Psoas muscle (tissue), 7 donors: ENCODE measurements at regions not wholly inside any gene's neighbourhood (a gene's known extent, or its start where the extent isn't known, plus 50 kb on each side); places are given as distances from the start of the nearest gene placed in this dataset.

ENCODE experiments used
- ATAC-seq, 4 donors: fragments of 200-7000 bp; cut with Tn5 transposase; one replicate each; pipeline ENCODE4 v1.9.1; 2020; ENCODE audit warnings: moderate library complexity in 3 of 4, mild to moderate bottlenecking in 2 of 4
- DNase-seq, 2 donors: peaks; one replicate each; pipeline ENCODE4 v3.0.0-alpha.2; 2020
- H3K27ac ChIP-seq: fragments of 200-600 bp; one replicate; pipeline ENCODE4 v1.8.0; 2022
- H3K27me3 ChIP-seq, 3 donors: fragments of 200-600 bp in 1 of 3; one replicate each; pipeline versions ENCODE4 v1.6.1 to v1.8.0; 2013 to 2022; ENCODE audit warnings: low read length in 2 of 3, mild to moderate bottlenecking in 2 of 3, moderate library complexity in 1 of 3; ENCODE audit not compliant: insufficient read depth in 3 of 3
- H3K36me3 ChIP-seq, 2 donors: fragments of 200-600 bp in 1 of 2; one replicate each; pipeline versions ENCODE4 v1.6.1 to v1.8.0; 2013 to 2022; ENCODE audit warnings: low read depth in 1 of 2, mild to moderate bottlenecking in 1 of 2, moderate library complexity in 1 of 2; ENCODE audit not compliant: insufficient read depth in 1 of 2
- H3K4me1 ChIP-seq: fragments of 200-600 bp; one replicate; pipeline ENCODE4 v1.8.0; 2022
- H3K4me3 ChIP-seq: fragments of 200-600 bp; one replicate; pipeline ENCODE4 v1.8.0; 2022; ENCODE audit warnings: mild to moderate bottlenecking
- H3K9me3 ChIP-seq: fragments of 200-600 bp; one replicate; pipeline ENCODE4 v1.8.0; 2022
- WGBS, 3 donors: extraction: QIAGEN DNeasy Blood & Tissue Kit; methylation state at CpG; one replicate each; pipeline versions ENCODE4 v1.1.6 to v1.1.7; 2013; 5-methylcytosine and 5-hydroxymethylcytosine counted together
- intact Hi-C, 2 donors: fragments of 100-400 bp; cut with DNase I; formaldehyde crosslinking; loops; one replicate each; pipeline versions ENCODE4 v1.11.0 to v1.14.2; 2022
- TF ChIP-seq, protein P1 (sequence below): fragments of 200-600 bp; IDR thresholded peaks from one replicate; pipeline ENCODE4 v1.8.0; 2022; ENCODE audit warnings: antibody characterized with exemption
- donor health status: healthy with polysubstance abuse.
- donor health status: DM: no; HTN: no; CAD: no; lungs with moderate emphysema.
- donor health status: Bipolar disorder and iron deficiency.
- donor health status: healthy.
- donor health status: DM: yes; HTN: yes; CAD: no.
- donor health status: DM: no; HTN: no; CAD: no.
- donor health status: DM: yes; HTN: yes; CAD: no.

DNA sequence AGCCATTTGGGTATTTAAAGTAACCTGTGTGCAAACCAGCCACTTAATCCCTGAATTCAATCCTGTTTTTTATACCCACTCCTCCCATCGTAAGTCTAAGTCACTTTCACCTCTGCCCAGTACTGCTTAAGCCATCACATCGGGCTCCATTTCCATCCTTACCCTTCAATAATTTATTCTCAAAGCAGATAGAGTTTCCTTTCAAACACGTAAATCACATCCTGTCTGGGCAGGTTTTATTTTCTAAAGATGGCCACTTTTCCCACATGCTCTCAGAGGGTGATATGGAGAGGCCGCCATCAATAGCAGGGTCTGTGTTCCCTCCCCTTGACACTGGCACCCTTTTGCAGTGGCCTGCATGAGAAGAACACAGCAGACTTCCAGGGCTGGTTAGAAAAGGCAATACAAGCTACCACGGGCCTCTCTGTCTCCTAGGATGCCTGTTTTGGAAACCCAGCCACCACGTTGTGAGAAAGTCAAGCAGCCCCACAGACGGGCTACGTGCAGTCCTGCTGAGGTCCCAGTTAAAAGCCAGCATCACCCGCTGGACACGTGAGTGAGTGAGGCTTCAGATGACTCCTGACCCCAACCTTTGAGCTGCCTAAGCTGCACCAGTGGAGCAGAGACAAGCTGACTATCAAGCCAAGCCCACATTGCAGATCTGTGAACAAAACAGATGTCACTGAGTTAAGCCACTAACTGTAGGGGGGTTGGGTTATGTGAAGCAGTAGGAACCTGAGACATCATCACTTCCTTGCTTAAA lies 241.8 kb upstream of the SLCO3A1 start:
- Histone ChIP-seq H3K27me3 (peaks cover 0 to 4% (median 0%) of the 10 kb centered on the region in 3 donors), H3K27ac (no peak overlapping the region), H3K9me3 (no peaks in the 10 kb centered on the region), H3K4me3 (no peak overlapping the region), H3K36me3 (no peaks in the 10 kb centered on the region), H3K4me1 (no peaks in the 10 kb centered on the region)
- DNase-seq (no peak), ATAC-seq (no peak)
- 39 to 45% (median 41%) methylated on average over 10 of the region's 10 CpGs for WGBS, 3 donors
- intact Hi-C loops, result no loop called here
- TF ChIP-seq, protein P1, sequence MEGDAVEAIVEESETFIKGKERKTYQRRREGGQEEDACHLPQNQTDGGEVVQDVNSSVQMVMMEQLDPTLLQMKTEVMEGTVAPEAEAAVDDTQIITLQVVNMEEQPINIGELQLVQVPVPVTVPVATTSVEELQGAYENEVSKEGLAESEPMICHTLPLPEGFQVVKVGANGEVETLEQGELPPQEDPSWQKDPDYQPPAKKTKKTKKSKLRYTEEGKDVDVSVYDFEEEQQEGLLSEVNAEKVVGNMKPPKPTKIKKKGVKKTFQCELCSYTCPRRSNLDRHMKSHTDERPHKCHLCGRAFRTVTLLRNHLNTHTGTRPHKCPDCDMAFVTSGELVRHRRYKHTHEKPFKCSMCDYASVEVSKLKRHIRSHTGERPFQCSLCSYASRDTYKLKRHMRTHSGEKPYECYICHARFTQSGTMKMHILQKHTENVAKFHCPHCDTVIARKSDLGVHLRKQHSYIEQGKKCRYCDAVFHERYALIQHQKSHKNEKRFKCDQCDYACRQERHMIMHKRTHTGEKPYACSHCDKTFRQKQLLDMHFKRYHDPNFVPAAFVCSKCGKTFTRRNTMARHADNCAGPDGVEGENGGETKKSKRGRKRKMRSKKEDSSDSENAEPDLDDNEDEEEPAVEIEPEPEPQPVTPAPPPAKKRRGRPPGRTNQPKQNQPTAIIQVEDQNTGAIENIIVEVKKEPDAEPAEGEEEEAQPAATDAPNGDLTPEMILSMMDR, result no peak

DNA sequence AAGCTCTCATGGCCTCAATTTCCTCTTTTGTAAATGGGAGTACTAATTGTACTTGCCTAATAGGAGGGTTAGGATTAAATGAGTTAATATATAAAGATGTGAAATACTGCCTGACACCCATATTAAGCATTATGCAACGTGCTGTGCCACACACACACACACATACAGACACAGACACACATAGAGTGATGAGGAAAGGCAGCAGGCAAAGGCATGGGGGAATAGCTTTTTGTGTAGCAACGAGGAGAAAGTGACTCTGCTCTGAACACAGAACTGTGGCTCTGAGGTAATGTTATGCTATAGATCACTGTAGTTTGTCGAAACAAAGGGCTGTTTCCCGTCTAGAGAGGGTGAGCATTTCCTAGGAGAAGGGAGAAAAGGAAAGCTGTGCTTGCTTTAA lies 233.3 kb upstream of the SLCO3A1 start:
- intact Hi-C loops, result no loop called here
- WGBS, 3 donors, result 29 to 38% (median 31%) methylated on average over 4 of the region's 4 CpGs
- TF ChIP-seq, protein P1, result no peak
- ATAC-seq (no peak), DNase-seq (no peak)
- H3K27me3 ChIP-seq, result peaks cover 0 to 5% (median 5%) of the 10 kb centered on the region in 3 donors
- H3K27ac ChIP-seq, result no peak overlapping the region
- H3K4me3 ChIP-seq, result no peak overlapping the region
- no peaks in the 10 kb centered on the region for H3K4me1 ChIP-seq
- no peaks in the 10 kb centered on the region for H3K9me3 ChIP-seq
- no peaks in the 10 kb centered on the region for H3K36me3 ChIP-seq

DNA sequence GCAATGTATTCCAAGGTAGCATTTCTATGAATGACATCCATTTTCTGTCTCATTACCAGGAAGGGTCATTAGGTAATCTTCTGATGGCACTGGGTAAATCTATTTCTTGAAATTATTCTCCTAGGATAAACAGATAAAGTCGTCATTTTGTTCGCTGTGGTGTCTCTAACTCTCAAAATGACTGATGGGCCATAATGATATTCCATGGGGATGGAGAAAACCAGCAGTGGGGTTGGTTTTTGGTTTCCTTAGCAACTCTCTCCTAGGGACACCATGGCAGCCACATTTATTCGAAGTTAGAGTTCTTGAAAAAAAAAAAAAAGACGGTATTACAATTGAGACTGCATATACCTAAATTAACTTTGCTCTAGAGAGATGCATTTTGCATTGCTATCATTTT lies 231.3 kb upstream of the SLCO3A1 start:
- H3K9me3 ChIP-seq, result no peaks in the 10 kb centered on the region
- ATAC-seq (no peak), DNase-seq (no peak)
- H3K36me3 ChIP-seq, result no peaks in the 10 kb centered on the region
- peaks cover 0 to 5% (median 5%) of the 10 kb centered on the region in 3 donors for H3K27me3 ChIP-seq
- TF ChIP-seq, protein P1, result no peak
- H3K4me3 ChIP-seq, result no peak overlapping the region
- intact Hi-C loops, result no loop called here
- WGBS, 3 donors, result 80 to 82% (median 81%) methylated on average over 4 of the region's 4 CpGs
- no peaks in the 10 kb centered on the region for H3K4me1 ChIP-seq
- H3K27ac ChIP-seq, result no peak overlapping the region

DNA sequence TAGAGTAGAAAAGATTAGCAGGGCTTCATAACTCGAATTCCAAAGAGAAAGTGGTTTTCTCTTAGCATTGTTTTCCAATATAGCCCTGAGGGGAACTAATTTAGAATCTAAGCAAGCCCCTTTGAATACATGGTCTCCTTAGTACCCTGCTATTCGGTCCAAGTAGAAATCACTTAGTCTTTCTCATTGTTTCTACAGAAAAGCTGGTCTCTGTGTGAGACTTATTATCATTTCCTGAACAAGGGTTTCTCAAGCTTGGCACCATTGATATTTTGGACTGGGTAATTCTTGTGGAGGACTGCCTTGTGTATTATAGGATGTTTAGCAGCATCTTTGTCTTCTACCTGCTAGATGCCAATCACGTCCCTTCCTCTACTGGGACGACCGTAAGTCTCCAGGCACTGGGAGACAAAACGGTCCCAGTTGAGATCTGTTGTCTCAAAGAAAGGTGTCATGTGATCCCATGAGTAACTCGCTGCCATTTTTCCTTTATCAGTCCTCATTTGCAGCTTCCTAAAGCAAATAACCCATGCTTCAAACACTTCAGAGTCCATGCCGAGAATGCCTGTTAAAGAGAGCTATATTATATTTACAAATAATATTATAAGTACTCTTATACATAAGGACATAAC lies 230.7 kb upstream of the SLCO3A1 start:
- H3K27me3 ChIP-seq, result peaks cover 0 to 5% (median 5%) of the 10 kb centered on the region in 3 donors
- TF ChIP-seq, protein P1, result no peak
- H3K9me3 ChIP-seq, result no peaks in the 10 kb centered on the region
- WGBS, 3 donors, result 82 to 84% (median 84%) methylated on average over 8 of the region's 8 CpGs
- no peak overlapping the region for H3K27ac ChIP-seq
- DNase-seq, result no peak
- no peak for ATAC-seq
- no peaks in the 10 kb centered on the region for H3K36me3 ChIP-seq
- peaks cover 5% of the 10 kb centered on the region for H3K4me1 ChIP-seq
- no peak overlapping the region for H3K4me3 ChIP-seq
- intact Hi-C loops, result no loop called here
